HepG2 (cell line): ENCODE measurements at regions not wholly inside any gene's neighbourhood (a gene's known extent, or its start where the extent isn't known, plus 50 kb on each side); places are given as distances from the start of the nearest gene placed in this dataset.

ENCODE experiments used
- CEBPB ChIP-seq: IDR thresholded peaks from 2 replicates; pipeline ENCODE4 v1.6.1; 2011; ENCODE audit warnings: low read depth, low read length, improper control_type of control experiment, borderline replicate concordance
- FOXJ3 ChIP-seq: sonication (generic); formaldehyde crosslinking; IDR thresholded peaks from 2 replicates; pipeline ENCODE4 v1.4.0; 2020; ENCODE audit warnings: missing genetic modification reagents, mild to moderate bottlenecking, borderline replicate concordance
- HNF4G ChIP-seq, 2 experiments: sonication (generic) in 1 of 2; formaldehyde crosslinking in 1 of 2; IDR thresholded peaks; 2 replicates each; pipeline versions ENCODE4 v1.4.0 to v1.6.1; 2011 to 2020; ENCODE audit warnings: borderline replicate concordance in 2 of 2, low read depth in 2 of 2, mild to moderate bottlenecking in 2 of 2, low read length in 1 of 2, missing genetic modification reagents in 1 of 2, moderate library complexity in 1 of 2
- HNRNPH1 ChIP-seq: fragments of 200-400 bp; formaldehyde crosslinking; optimal IDR thresholded peaks from 2 replicates; pipeline ENCODE3; 2017; ENCODE audit warnings: mild to moderate bottlenecking, low read depth, low read length
- HNRNPUL1 ChIP-seq: fragments of 200-400 bp; formaldehyde crosslinking; IDR thresholded peaks from 2 replicates; pipeline ENCODE4 v1.6.1; 2017; ENCODE audit warnings: low read depth, mild to moderate bottlenecking, low read length, moderate library complexity
- JDP2 ChIP-seq: sonication (generic); formaldehyde crosslinking; IDR thresholded peaks from 2 replicates; pipeline ENCODE4 v1.8.1; 2022; ENCODE audit warnings: missing genetic modification reagents, borderline replicate concordance
- JUND ChIP-seq: sonication (generic); formaldehyde crosslinking; IDR thresholded peaks from 2 replicates; pipeline ENCODE4 v1.8.0; 2022; ENCODE audit warnings: mild to moderate bottlenecking, missing genetic modification reagents
- KAT7 ChIP-seq: IDR thresholded peaks from 2 replicates; pipeline ENCODE4 v1.6.1; 2018; ENCODE audit warnings: borderline replicate concordance, missing compliant biosample characterization
- MTA1 ChIP-seq: sonication (generic); formaldehyde crosslinking; IDR thresholded peaks from 2 replicates; pipeline ENCODE4 v1.4.0; 2020; ENCODE audit warnings: missing genetic modification reagents, mild to moderate bottlenecking, borderline replicate concordance
- POGZ ChIP-seq: sonication (generic); formaldehyde crosslinking; IDR thresholded peaks from 2 replicates; pipeline ENCODE4 v1.4.0; 2020; ENCODE audit warnings: mild to moderate bottlenecking, missing genetic modification reagents
- RXRB ChIP-seq: IDR thresholded peaks from 2 replicates; pipeline ENCODE4 v1.6.1; 2016; ENCODE audit warnings: borderline replicate concordance, missing genetic modification reagents, missing compliant biosample characterization
- SIX1 ChIP-seq: sonication (generic); formaldehyde crosslinking; IDR thresholded peaks from 2 replicates; pipeline ENCODE4 v1.4.0; 2020; ENCODE audit warnings: missing genetic modification reagents, borderline replicate concordance
- SMC3 ChIP-seq: IDR thresholded peaks from 2 replicates; pipeline ENCODE4 v1.6.1; 2011; ENCODE audit warnings: low read length, improper control_type of control experiment
- SOX5 ChIP-seq: IDR thresholded peaks from 2 replicates; pipeline ENCODE4 v1.6.1; 2016; ENCODE audit warnings: borderline replicate concordance
- SPEN ChIP-seq: sonication (generic); formaldehyde crosslinking; IDR thresholded peaks from 2 replicates; pipeline ENCODE4 v1.5.1; 2020; ENCODE audit warnings: low read depth, mild to moderate bottlenecking, missing genetic modification reagents
- U2AF2 ChIP-seq: fragments of 200-400 bp; formaldehyde crosslinking; IDR thresholded peaks from 2 replicates; pipeline ENCODE4 v1.6.1; 2017; ENCODE audit warnings: low read depth, mild to moderate bottlenecking, low read length
- ZBTB14 ChIP-seq: sonication (generic); formaldehyde crosslinking; IDR thresholded peaks from 2 replicates; pipeline ENCODE4 v1.4.0; 2020; ENCODE audit warnings: missing genetic modification reagents
- ZC3H4 ChIP-seq: sonication (generic); formaldehyde crosslinking; IDR thresholded peaks from 2 replicates; pipeline ENCODE4 v1.4.0; 2020; ENCODE audit warnings: missing genetic modification reagents, borderline replicate concordance
- ZNF18 ChIP-seq: sonication (generic); formaldehyde crosslinking; IDR thresholded peaks from 2 replicates; pipeline ENCODE4 v1.8.0; 2022; ENCODE audit warnings: mild to moderate bottlenecking, missing genetic modification reagents; ENCODE audit not compliant: insufficient replicate concordance
- ZNF256 ChIP-seq: sonication (generic); formaldehyde crosslinking; conservative IDR thresholded peaks from 2 replicates; pipeline ENCODE4 v1.4.0; 2020; ENCODE audit warnings: missing genetic modification reagents
- ZNF414 ChIP-seq: sonication (generic); formaldehyde crosslinking; IDR thresholded peaks from 2 replicates; pipeline ENCODE4 v1.5.0; 2020; ENCODE audit warnings: missing genetic modification reagents
- ZNF724P ChIP-seq: sonication (generic); formaldehyde crosslinking; IDR thresholded peaks from 2 replicates; pipeline ENCODE4 v1.8.0; 2022; ENCODE audit warnings: missing genetic modification reagents, borderline replicate concordance
- TF ChIP-seq, protein P1 (sequence below): sonication (generic); formaldehyde crosslinking; IDR thresholded peaks from 2 replicates; pipeline ENCODE4 v1.5.1; 2020; ENCODE audit warnings: mild to moderate bottlenecking, missing genetic modification reagents

GRCh38 chr5:96117771-96118651, 156.4 kb upstream of the ELL2 start (continued):
- TF ChIP-seq JUND (CRISPR knock-in tag) (no peak), ZBTB14 (CRISPR knock-in tag) (no peak), SMC3 (no peak; the same call in 1 of the 2 replicates), RXRB (CRISPR knock-in tag) (peak; percentile 80), KAT7 (CRISPR knock-in tag) (no peak), U2AF2 (no peak), SOX5 (peak; percentile 96), FOXJ3 (CRISPR knock-in tag) (peak; percentile 92; the same call in 1 of the 2 replicates), JDP2 (CRISPR knock-in tag) (no peak), ZNF414 (no peak), ZNF256 (CRISPR knock-in tag) (no peak), SIX1 (CRISPR knock-in tag) (peak; percentile 78; the same call in 1 of the 2 replicates), HNRNPUL1 (peak; percentile 41; the same call in 1 of the 2 replicates), HNF4G (IDR thresholded peaks at IDR 0.05; ENCODE audit: borderline replicate concordance, low read depth, low read length) (peak; percentile 89), HNF4G (CRISPR knock-in tag; IDR thresholded peaks at IDR 0.05; ENCODE audit: borderline replicate concordance, low read depth) (0 out of 2 replicates have a peak, but pooled peaks have one; percentile 39), SPEN (CRISPR knock-in tag) (no peak), CEBPB (no peak), MTA1 (no peak), ZC3H4 (no peak), ZNF724P (no peak), HNRNPH1 (no peak), ZNF18 (no peak), POGZ (CRISPR knock-in tag) (peak; percentile 85)
- TF ChIP-seq, protein P1, sequence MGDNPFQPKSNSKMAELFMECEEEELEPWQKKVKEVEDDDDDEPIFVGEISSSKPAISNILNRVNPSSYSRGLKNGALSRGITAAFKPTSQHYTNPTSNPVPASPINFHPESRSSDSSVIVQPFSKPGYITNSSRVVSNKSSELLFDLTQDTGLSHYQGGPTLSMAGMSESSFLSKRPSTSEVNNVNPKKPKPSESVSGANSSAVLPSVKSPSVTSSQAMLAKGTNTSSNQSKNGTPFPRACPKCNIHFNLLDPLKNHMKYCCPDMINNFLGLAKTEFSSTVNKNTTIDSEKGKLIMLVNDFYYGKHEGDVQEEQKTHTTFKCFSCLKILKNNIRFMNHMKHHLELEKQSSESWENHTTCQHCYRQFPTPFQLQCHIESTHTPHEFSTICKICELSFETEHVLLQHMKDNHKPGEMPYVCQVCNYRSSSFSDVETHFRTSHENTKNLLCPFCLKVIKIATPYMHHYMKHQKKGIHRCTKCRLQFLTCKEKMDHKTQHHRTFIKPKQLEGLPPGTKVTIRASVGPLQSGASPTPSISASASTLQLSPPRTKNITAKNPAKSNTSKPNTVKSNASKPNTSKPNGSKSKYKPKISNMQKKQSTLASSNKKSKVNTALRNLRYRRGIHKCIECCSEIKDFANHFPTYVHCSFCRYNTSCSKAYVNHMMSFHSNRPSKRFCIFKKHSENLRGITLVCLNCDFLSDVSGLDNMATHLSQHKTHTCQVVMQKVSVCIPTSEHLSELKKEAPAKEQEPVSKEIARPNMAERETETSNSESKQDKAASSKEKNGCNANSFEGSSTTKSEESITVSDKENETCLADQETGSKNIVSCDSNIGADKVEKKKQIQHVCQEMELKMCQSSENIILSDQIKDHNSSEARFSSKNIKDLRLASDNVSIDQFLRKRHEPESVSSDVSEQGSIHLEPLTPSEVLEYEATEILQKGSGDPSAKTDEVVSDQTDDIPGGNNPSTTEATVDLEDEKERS (CRISPR knock-in tag) = no peak
